ENCODE measurements at regions not wholly inside any gene's neighbourhood (a gene's known extent, or its start where the extent isn't known, plus 50 kb on each side); places are given as distances from the start of the nearest gene placed in this dataset.

DNA sequence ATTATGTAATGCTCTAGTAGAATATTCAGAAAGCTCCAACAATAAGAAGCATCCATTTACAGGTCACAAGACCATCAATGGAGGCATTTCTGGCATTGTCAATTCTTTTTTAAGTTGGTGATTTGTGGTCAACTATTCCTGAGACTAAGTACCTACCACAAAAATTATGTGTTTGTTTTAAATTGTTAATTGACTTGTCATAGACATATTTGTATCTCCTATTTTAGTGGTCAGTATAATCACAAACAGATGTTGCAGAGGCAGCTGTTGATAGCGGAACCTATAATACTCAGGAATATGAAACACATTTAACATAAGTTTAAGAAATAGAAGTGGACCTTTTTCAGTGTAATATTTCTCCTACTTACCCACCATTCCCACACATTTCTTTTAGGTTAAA lies 430.1 kb downstream of the CCDC85A start:
- DNase-seq (ENCODE audit: low spot score), result no peak

GRCh38 chr2:56615760-56616159 lies 432.0 kb downstream of the CCDC85A start:
- DNase-seq (ENCODE audit: low spot score), result no peak

DNA sequence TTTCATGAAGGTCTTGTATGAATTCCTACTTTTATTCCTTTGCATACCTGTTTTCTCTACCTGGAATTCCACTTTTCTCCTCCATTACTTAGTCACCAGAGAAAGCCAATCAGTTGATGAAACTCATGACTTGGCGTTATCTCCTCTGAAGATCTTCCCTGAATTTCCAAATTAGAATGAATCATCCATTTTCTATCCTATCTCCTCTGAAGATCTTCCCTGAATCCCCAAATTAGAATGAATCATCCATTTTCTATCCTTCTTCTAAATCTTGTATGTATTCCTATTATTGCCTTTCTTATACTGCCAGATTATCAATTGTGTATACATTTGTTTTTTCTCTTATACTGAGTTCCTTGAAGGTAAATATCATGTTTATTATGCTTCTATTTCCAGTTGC lies 440.4 kb downstream of the CCDC85A start:
- DNase-seq (ENCODE audit: low spot score), result no peak

DNA sequence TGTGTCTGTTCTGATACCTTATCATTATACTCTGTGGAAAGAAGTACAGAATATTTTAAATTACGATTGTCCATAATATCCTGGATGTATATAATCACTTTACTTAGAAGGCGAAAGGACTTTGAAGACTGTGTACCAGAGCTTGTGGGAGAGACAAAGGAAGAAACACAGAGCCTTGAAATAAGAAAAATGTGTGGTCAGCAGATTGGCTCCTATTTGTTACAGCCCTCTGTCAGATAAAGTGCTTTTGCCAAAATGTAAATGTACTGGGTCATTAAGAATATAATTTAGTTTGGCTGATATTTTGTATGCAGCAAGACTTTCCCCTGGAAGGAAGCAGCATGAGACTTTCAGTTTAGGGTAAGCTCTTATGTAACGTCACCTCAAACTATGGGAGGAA lies 443.1 kb downstream of the CCDC85A start:
- no peak for DNase-seq (ENCODE audit: low spot score)

- no peak for DNase-seq (ENCODE audit: low spot score)
Observed at GRCh38 chr2:56630286-56630685, 446.5 kb downstream of the CCDC85A start.

DNA sequence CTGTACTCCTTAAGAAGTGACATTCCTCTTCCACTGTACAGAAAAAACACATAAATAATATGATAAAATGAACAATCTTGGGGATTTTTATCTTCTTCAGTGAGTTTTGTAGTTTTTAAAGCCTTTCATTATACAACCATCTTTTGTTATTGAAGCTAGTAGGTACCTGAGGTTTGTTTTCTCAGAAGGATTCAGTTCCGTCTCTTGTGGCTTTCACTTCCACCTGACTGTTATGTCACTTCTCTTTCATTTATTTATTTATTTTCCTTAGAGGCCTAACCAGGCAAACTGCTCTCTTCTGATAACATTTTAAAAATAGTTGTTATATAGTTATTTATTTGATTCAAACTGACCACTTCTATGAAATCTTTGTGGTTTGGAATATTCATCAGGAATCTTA lies 464.2 kb downstream of the CCDC85A start:
- DNase-seq (ENCODE audit: low spot score), result no peak

DNA sequence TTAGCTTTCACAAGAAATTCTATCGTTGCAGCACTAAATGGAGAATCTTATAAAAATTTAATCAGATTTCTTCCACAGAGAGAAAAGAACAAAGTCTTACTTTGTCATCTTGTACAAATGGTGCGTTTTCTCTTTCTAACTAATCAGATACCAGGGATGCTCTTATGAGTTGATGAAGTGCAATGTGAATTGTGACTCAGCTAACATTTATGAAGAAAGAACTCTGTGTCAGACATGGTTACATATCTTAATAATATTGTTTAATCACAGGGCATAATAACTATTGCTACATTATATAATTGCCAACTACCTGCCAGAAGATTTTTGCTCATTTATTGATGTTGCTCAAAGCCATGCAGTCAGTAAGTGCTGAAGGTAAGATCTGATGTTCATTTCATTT lies 465.0 kb downstream of the CCDC85A start:
- no peak for DNase-seq (ENCODE audit: low spot score)

GRCh38 chr2:56654936-56655335 lies 471.1 kb downstream of the CCDC85A start:
- DNase-seq (ENCODE audit: low spot score), result no peak

DNA sequence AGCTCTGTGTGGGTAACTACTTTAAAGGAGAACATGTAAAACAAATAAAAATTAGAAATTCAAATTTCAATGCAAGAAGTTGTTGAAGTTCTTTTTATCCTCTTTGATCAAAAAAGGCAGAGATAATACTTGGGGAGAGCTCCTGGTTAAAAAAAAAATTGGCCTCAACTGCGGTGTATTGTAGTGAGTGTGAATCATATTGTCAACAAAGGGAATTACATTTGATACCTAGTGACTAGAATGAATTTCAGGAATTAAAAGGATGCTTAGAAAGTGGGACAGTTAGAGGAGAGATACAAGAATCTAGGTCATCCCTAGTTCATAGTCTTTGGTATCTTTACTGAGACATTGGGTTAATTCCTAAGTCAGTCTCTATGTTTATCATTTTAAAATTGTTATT lies 473.0 kb downstream of the CCDC85A start:
- no peak for DNase-seq (ENCODE audit: low spot score)

DNA sequence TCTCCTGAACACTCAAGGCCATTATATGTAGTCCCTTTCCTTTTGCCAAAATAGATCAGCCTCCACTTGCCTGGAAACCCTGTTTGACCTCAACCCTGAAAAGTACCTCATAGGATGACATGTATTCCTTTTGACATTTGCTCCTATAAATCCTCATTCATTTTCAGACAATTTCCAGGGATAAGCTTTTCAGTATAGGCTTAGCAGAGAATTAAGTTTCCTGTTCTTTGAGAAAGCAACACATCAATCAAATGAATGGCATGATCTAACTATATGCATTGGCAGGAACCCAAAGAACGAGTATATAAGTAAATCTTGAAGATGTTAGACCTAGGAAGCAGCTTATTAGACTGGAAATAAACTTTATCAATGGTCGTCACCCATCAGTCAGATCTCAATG lies 483.0 kb downstream of the CCDC85A start:
- DNase-seq (ENCODE audit: low spot score), result no peak

- DNase-seq (ENCODE audit: low spot score), result no peak
Observed at GRCh38 chr2:56671973-56672569, 488.3 kb downstream of the CCDC85A start.

DNA sequence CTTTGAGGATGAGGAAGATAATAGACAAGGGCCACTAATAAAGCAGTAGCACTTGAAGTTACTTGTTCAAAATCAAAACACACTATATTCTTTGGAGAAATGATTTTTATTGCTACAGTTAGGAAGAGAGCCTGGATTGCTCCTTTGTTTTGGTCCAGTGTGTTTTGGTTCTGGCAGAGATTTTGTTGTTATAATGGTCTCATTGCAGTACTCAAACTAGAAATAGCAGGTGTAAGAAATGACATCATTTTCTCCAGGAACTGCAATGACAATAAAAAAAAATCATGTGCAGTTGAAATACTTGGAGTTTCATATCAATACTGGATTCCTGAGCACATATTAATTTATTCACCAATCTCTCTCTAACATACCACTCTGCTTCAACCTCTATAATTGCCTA lies 490.3 kb downstream of the CCDC85A start:
- no peak for DNase-seq (ENCODE audit: low spot score)

DNA sequence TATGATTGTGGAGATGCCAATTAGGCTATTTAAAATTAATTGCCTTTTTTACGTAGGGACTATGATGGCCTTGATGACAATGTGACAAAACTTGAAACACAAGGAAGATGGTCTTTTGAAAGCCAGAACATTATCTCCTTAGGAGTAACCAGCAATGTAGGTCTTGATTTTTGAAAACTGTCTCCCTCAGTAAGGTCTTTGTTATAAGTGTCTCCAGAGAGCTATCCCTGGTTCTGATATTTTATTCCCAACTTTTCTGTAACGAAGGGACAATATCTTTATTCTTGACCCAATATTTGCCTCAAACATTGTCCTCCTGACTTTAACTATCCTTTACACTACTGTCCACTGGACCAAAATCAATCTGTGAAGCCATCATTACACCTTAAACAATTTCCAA lies 493.2 kb downstream of the CCDC85A start:
- no peak for DNase-seq (ENCODE audit: low spot score)

GRCh38 chr2:56680971-56681631 lies 497.3 kb downstream of the CCDC85A start:
- no peak for DNase-seq (ENCODE audit: low spot score)

DNA sequence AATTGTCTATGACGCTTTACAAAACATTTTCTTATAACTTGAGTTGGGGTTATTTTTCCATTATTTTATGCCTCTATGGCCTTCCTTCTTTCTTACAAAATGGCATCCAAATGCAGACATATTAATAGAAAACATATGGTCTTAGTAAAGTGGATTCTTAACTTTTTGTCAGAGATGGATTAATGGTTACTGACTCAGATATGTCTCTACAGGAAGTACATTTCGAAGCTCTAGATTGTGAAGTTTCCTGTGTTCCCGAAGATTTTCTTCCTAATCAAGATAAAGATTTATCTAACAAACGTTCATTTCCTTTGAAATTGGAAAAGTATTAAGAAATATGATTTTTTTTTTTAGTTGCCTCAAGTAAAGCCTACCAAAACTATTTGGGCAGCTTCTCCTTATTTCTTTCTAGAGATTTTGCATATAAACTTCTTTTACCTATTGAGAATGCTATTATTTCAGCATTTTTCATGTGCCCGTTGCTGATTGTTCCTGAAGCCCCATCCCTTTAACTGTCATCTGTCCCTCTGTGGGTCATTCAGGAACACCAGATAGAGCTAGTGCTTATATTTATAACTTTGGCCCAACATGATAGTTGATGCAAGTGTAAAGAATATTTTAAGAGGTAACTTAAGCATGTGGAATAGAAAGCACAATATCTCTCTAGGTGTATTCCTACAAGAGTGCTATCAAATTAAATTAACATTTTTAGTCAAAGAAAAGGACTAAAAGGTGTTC lies 498.0 kb downstream of the CCDC85A start:
- DNase-seq (ENCODE audit: low spot score), result no peak

- DNase-seq (ENCODE audit: low spot score), result no peak
Observed at GRCh38 chr2:56682397-56682760, 498.6 kb downstream of the CCDC85A start.

GRCh38 chr2:56684327-56684726 lies 500.5 kb downstream of the CCDC85A start:
- no peak for DNase-seq (ENCODE audit: low spot score)

GRCh38 chr2:56685205-56685604 lies 501.4 kb downstream of the CCDC85A start:
- no peak for DNase-seq (ENCODE audit: low spot score)

- DNase-seq (ENCODE audit: low spot score), result no peak
Observed at GRCh38 chr2:56687169-56687568, 503.4 kb downstream of the CCDC85A start.

- no peak for DNase-seq (ENCODE audit: low spot score)
Observed at GRCh38 chr2:56688661-56689060, 504.9 kb downstream of the CCDC85A start.

DNA sequence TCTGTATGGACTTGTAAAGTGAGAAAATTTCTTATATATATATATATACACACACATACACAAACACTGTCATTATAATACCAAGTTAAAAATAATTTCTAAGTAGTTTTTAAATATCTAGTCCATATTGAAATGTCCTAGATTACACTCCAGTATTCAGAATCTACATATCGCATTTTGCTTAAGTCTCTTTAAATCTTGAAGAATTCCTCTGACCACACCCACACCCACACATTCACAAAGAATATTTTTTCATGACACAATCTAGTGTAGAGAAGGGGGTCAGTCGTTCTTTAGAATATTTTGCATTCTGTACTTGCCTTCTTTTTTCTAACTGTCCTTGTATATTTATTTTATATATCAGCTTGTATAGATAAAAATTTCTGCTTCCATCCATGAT lies 509.7 kb downstream of the CCDC85A start:
- no peak for DNase-seq (ENCODE audit: low spot score)

GRCh38 chr2:56703001-56703400 lies 519.2 kb downstream of the CCDC85A start:
- DNase-seq (ENCODE audit: low spot score), result no peak

- no peak for DNase-seq (ENCODE audit: low spot score)
Observed at GRCh38 chr2:56705713-56706112, 521.9 kb downstream of the CCDC85A start.

DNA sequence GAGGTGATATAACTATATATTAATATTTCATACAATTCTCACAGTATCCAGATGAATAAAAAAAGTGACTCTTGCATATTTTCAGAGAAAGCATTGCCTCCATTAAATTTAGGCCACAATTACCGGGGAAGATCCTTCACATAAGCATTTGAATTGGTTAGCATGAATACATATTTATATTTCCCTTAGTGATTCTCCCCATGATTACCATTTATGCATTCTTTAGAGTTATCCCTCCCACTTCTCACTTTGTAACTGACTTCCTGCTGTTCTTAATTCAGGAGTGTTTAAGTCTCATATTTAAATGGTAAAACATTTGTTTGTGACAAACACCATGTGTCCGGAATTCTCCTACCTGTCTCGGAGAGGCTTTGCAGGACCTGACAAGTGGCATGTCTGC lies 523.4 kb downstream of the CCDC85A start:
- DNase-seq (ENCODE audit: low spot score), result no peak
